GM18909 (cell line): ENCODE measurements at regions not wholly inside any gene's neighbourhood (a gene's known extent, or its start where the extent isn't known, plus 50 kb on each side); places are given as distances from the start of the nearest gene placed in this dataset.
"Not testable (repeated sequence)": the region's sequence is repeated elsewhere in the genome, so short reads cannot be mapped to it uniquely, and the experiment has no call there.

Experiments
- ATAC-seq: cut with Tn5 transposase; IDR thresholded peaks from one replicate; pipeline ENCODE4 v1.9.1; 2021; ENCODE audit warnings: mild to moderate bottlenecking; ENCODE audit not compliant: unreplicated experiment, poor library complexity

DNA sequence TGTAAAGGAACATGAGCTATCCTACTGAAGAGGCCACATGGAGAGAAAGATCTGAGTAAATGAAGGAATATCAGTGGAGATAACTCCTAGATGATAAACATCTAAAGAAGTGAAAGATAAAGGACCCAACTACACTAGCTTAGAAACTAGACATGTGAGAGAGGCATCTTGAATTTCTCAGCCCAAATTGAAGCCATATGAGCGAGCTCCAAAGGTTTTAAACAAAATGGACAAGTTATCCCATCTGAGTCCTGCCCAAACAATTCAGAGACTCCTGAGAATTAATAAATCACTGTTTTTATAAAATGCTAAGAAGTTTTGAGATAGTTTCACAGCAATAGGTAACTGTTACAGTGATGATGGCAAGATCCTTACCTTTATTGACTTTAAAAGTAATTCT is 438.9 kb downstream of the NAV3 start:
- no peak for ATAC-seq

DNA sequence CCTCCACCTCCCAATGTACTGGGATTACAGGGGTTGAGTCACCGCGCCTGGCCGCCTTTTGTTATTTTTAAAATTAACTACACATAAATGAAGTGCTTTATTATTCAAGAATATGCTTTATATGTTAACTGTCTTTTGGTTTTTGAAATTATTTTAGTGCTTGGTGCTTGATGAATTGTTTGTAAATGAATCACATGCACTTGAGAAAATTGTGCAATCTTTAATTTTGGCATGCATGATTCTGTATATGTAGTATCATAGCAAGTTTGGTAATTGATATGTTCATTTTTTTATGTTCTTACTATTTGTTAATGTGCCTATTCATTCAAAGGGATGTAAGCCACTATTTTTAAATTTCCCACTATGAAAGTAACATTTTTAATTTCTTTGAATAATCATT is 440.9 kb downstream of the NAV3 start:
- no peak for ATAC-seq

DNA sequence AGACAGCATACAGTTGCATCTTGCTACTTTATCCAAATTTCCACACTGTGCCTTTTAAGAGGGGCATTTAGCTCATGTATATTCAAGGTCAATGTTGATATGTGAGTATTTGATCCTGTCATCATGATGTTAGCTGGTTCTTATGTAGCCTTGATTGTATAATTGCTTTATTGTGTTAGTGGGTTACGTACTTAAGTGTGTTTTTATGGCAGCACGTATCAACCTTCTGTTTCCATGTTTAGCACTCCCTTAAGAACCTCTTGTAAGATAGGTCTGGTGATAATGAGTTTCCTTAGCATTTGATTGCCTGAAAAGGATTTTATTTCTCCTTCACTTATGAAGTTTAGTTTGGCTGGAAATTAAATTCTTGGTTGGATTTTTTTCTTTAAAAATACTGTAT is 445.2 kb downstream of the NAV3 start:
- ATAC-seq, result no peak

DNA sequence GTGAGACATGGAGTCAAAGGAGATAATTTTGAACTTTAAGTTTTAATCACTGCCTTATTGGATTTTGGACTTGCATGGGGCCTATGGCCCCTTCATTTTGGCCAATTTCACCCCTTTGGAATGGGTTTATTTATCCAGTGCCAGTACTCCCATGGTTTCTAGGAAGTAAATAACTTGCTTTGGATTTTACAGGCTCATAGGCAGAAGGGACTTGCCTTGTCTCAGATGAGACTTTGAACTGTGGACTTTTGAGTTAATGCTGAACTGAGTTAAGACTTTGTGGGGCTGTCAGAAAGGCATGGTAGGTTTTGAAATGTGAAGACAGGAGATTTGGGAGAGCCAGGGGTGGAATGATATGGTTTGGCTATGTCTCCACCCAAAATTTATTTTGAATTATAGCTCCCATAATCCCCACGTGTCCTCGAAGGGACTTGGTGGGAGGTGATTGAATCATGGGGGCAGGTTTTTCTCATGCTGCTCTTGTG is 448.1 kb downstream of the NAV3 start:
- ATAC-seq, result no peak

DNA sequence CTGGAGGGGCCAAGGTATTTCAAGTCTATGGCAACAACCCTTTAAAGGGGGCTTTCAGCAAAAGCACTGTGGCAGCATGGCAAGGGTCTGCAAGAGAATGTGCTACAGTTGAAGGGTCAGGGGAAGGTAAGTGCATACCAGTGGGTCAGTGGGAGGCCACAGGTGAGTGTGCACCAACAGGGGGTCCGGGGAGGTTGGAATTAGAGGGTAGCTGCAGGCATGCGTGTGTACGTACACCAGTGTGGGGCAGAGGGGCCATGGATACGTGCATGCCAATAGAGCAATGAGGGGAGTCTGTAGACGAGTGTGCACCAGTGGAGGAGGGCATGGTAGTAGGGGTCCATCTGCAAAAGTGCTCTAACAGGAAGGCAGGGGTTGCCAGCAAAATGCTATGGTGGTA is 448.9 kb downstream of the NAV3 start:
- ATAC-seq, result no peak

DNA sequence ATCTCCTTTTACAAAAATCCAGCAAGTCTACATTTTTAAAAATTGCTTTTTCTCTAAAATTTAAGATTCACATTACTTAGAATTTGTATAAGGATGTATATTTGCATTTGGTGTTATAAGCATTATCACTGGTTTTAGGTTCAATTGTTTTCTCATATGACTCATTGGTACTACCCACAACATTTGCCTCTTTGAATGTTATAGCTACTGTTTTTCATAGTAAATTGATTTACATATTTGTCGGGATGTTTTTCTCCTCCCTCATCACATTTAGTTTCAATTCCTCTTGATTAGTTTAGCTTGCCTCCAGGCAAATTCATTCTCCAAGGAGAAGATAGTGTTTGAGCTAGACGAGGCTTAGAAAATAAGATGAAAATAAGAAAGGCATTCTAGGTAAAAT is 450.4 kb downstream of the NAV3 start:
- ATAC-seq, result not testable (repeated sequence)

DNA sequence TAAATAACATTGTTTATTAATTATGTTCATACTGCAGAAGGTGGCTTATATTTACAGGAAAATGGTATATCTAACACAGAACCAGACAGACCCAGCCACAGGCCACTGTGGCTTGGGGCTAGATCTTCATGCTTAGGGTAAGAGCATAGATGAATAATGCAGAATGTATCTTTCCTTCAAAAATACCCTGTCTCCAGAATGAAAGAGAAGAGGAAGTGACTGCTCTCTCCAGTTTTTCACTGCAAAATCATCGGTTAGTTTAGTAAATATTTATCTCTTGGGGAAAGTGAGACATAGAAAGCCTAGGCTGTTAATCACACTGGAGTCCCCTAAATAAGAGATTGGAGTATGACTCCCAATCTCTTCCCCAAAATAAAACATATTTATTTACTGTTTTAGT is 453.7 kb downstream of the NAV3 start:
- no peak for ATAC-seq

DNA sequence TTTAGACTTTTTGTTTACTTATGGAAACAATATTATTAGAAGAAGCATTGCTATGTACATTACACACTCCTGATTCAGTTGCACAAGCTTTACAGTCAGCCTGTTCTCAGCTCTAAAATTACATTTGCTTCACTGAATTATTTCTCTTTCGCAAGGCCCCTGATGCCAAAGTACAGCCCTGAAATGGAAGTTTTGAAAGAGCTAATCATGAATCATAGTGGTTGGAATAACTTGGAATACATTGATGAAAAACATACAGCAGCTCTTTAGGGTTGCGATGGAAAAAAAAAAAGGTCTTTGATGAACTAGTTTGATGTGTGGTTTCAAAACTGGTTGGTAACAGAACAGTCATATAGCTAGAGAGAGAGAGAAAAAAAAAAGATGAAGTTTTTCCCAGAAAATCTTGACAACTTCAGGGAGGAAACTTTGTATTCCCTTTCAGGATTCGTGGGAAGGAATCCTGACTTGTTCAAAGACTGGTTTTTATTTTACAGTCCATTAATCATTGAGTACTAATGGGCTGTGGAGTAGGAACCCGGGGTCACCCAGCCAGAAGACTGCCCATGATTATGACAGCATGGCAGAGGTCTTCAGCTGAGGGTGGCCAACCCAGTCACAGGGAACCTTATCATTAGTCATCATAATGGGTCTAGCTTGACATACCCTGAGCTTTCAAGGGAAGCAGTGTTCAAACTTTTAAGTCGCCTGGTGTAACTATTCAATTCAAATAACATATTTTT is 460.1 kb downstream of the NAV3 start:
- ATAC-seq, result no peak

DNA sequence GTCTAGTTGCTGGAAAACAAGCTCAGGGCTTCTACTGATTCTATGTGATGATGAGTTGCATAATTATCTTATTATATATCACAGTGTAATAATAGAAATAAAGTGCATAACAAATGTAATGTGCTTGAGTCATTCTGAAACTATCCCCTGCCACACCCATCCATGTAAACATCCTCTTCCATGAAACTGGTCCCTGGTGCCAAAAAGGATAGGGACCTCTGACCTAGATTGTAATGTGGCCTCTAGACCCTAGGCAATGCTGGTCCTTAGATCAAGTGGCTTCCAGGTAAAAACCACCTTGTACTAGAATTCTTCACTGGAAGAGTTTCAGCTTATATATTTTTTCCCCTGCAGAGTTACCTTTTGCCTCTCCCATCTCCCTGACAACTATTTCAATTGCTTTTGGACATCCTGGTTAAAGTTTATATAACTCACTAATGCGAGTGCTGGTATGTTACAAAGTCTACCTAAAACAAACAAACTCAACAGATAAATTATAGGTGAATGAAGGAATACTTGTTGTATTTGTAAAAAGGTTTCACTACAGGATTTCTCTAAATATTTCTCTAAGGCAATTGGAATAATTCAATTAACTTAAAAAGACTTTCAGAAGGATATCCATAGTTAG is 462.5 kb downstream of the NAV3 start:
- ATAC-seq, result no peak

DNA sequence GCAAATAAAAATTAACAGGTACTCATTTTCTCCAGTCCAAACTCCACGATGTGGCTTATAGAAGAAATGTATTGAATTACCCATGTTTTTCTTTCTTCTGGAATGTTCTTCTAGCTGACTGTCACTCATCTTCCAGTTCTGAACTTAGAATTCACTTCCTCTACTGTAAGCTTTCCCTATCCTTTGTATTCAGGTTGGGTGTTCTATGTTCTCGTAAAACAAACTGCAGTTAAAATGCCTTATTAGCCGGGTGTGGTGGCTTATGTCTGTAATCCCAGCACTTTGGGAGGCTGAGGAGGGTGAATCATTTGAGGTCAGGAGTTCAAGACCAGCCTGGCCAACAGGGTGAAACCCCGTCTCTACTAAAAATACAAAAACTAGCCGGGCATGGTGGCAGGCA is 470.6 kb downstream of the NAV3 start:
- not testable (repeated sequence) for ATAC-seq

DNA sequence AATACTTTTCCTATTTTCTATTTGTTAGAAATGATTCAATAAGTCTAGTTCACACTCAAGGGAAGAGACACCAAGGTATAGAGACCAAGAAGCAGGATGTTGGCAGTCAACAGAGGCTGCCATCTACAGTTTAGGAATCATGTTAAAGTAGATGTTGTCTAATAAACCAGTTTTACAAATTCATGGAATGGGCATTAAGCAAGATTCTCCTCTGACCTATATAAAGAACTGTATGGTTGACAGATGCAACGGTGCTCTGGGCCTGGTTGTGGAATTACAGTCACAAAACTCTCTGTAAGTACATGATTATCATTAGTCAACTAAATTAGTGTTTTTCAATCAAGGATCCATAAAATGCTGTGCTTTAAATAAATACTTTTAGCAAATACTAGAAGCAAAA is 475.1 kb downstream of the NAV3 start:
- ATAC-seq, result no peak

DNA sequence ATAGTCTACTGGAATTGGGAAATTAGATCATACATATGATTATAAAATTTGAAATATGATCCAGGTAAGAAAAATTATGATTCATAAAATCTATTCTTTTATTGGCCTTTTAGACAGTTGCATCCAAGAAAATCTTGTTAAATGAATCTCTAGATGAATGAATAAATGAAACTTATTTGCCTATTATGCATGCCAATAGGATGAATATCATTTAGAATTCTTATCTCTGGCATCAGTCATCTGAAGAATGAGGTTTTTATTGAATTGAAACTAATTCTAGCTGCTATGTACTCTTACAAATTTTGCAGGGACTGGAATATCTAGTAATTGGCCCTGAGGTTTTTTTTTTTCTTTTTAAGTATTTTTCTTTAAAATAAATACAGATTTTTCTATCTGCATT is 475.5 kb downstream of the NAV3 start:
- no peak for ATAC-seq

DNA sequence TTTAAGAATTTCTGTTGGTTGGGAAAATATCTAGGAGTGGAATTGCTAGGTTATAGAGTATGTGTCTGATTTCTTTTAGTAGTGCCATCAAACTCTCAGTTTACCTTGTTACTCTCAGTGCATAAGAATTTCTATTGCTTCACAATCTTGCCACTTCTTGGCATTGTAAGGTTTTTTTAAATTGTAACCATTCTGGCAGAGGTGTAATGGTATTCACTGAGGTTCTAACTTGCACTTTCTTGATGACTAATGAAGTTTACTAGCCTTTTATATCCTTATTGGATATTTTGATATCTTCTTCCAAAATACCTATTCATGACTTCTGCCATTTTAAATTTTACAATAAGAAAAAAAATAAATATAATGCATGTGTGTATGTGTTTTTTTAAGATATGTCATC is 478.0 kb downstream of the NAV3 start:
- no peak for ATAC-seq

DNA sequence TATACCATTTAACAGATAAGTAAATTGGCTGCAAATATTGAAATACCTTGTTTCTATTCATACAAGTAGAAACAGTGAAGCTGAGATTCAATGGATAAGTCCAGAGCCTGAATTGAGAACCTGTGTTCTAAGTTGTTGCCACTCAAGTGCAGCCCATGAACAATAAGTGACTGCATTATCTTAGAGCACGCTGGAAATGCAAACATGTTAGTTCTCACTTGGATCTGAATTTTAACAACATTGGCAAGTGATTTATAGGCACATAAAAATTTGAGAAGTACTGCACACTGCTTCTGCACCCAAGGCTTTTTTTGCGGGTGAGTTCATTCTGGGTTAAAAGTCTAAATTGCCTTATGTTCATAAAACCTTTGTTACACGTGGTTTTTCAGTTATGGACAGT is 484.3 kb downstream of the NAV3 start:
- no peak for ATAC-seq

DNA sequence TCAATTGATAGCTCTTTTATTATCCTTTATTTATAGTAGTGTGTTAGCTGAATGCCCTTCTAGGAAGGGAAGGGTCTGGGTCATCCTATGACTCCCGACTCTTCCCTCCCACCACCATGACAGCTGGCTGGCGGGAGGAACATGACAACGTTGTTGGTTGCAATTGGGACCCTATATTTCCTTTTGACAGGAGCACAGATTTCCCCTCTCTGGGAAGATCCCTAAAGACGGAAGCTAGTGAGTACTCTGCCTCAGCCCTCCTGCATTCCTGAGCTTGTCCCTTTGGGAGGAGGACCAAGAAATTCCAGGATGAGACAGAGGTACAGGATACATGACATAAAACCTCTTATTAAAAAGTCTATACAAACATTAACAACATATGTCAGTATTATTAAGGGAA is 485.4 kb downstream of the NAV3 start:
- ATAC-seq, result no peak

DNA sequence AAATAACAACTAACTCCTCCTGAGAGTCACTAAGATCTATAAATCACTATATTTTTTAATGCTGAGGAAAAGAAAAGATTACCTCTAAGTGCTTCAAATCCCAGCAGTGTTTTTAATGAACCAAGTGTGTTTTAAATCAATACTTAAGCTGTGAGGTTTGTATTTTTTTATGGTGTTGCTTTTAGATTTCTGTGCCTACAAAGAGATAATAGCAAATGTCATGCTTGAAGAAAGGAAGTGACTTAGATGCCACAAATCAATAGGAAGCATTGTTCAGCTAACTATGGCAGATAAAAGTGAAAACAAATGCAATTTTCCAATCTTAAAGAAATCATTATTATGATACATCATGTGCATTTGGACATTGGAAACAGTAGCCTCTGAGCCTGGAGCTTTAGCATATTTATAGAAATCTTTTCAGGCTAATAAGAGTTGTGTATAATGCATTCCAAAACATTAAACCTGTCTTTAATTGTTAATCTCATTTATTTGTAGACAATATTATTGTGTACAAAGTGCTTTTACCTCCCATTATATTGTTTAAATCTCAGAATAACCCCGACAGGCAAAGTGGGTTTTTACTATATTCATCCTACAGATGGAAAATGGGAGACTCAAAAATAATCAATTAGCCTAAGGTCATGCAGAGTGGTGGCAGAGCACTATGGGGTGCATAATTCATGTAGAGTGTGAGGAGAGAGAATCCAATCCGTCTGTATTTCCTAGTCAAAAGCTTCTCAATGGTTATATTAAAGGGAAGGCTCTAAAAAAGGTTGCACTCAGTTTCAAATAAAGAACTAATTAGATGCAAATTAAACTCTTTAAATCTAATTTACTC is 486.2 kb downstream of the NAV3 start:
- no peak for ATAC-seq

DNA sequence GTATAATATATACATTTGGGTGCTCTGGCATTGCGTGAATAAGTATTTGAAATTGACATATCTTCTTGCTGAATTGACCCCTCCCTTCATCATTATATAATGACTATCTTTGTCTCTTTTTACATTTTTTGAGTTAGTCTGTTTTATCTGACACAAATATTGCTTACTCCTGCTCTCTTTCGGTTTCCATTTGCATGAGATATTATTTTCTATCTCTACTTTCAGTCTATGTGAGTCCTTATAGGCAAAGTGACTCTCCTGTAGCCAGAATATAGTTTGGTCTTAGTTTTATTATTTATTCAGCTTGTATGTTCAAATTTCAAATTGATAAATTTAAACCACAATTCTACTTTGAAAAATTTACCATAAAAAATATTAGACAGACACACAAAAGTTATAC is 491.0 kb downstream of the NAV3 start:
- ATAC-seq, result no peak

DNA sequence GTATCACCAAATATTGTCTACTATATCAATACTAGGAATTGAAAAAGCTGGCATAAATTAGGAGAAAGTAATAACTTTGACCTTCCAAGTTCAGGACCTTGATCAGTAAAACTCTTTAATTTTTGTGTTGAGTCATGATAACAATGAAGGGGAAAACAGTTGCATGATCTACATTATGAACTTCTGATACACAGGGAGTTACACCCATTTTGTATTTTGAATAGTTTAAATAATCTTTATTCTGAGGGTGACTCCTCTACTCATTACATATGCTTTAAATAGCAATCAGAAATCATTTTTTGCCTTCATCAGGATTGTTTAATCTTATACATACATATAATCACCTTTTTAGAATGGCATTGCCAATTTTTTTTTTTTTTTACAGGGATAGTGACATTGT is 492.5 kb downstream of the NAV3 start:
- no peak for ATAC-seq

DNA sequence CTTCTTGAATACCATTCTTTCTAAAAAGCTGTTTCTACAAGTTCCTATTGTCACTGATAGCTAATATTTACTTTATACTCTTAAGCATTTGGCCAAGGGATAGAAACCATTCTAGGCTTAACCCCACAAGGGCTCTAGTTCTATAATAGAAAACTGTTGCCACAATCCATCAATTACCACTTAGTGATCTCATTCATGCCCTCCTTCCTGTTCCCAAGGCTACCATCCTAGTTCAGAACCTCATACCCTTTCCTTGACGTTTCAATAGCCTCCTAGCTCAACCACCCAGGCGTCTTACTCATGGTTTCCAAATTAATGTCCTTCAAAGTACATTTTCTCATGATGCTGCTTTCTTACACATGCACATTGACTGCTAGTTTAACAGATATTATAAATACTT is 493.5 kb downstream of the NAV3 start:
- ATAC-seq, result no peak

DNA sequence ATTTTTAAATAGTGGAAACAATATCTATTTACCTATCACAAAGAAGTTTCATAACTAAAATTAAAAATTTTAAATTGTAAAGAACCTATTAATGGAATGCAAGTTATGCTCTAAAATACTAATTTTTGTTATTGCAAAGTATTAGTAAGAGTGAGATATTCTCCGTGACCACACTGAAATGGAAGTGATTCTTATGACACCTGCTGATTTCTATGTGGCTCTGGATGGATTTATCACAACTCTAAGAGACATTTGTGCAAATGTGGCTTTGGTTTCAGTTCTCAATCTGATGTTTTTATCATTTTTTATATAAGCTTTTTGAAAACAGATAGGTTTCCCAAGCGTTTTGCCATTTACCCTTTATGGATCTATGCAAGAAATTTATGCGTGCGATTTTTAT is 497.8 kb downstream of the NAV3 start:
- no peak for ATAC-seq

DNA sequence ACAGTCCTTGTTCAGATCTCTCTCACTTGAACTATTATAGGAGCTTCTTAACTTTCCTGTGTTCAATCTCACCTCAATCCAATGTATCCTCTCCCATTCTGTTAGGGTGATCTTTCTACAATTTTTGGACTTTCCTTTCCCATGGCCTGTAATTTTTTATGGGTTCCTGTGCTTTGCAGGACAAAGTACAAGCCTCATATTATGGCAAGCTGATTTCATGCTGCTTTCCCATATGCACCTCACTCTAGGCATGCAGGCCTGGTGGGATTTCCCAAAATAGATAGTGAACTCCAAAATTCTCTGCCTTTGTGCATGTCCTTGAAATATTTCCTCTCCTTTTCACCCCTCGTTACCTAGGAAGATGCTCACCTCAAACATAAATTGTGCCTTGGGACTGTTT is 499.4 kb downstream of the NAV3 start:
- no peak for ATAC-seq
